AG04449 (cell line): ENCODE measurements at regions not wholly inside any gene's neighbourhood (a gene's known extent, or its start where the extent isn't known, plus 50 kb on each side); places are given as distances from the start of the nearest gene placed in this dataset.
"Not testable (repeated sequence)": the region's sequence is repeated elsewhere in the genome, so short reads cannot be mapped to it uniquely, and the experiment has no call there.

Experiments
- CTCF ChIA-PET: fragments of 350-600 bp; formaldehyde crosslinking; extraction: SDS; loops from one replicate; lab custom pipeline; 2021; ENCODE audit warnings: antibody characterized with exemption; lab: Yijun Ruan, JAX
- POLR2A ChIA-PET: fragments of 400-600, 350-600 bp; formaldehyde crosslinking; extraction: SDS; loops from one replicate; lab custom pipeline; 2020; ENCODE audit warnings: antibody characterized with exemption, inconsistent platforms; lab: Yijun Ruan, JAX
- DNase-seq: peaks from one replicate; pipeline ENCODE4 v3.0.0-alpha.2; 2010; ENCODE audit warnings: low read depth, low spot score
- H3K4me3 ChIP-seq: 2 replicates; pipeline ENCODE4 v1.5.1; 2011; ENCODE audit warnings: low read depth, mild to moderate bottlenecking, control low read depth, low read length
- TF ChIP-seq, protein P1 (sequence below): IDR thresholded peaks from one replicate; pipeline ENCODE4 v1.5.1; 2011; ENCODE audit warnings: mild to moderate bottlenecking, moderate library complexity, low read length, control low read depth, inconsistent platforms; ENCODE audit not compliant: insufficient read depth; ENCODE audit errors: missing control alignments

DNA sequence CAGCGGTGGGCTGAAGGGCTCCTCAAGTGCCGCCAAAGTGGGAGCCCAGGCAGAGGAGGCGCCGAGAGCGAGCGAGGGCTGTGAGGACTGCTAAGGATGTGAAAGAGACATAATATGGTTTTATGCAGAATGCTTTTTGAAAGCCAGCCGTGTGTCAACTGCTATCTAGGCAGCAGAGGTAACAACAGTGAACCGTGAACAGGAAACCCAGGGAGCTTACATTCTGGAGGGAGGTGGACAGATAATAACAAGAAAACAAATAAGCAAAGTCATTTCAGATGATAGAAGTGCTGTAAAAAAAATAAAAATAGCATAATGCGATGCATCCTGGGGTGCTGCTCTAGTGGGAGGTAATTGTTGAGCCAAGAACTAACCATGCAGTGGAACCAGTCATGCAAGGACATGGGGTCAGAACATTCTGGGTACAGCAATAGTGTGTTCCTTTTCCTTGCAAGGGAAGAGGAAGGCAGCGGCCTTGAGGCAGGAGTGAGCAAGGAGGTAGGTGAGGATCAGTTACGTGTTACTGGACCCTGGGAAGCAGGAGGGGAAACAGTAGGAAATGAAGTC, 134.4 kb upstream of the TMEM170B start:
- ChIA-PET POLR2A (no interaction called here), CTCF (interaction anchor here (0.6 kb wide), 1 partner anchor 11 kb away, joined by 3 read pairs; no protein-coding TSS in a partner anchor)
- DNase-seq, result no peak
- TF ChIP-seq, protein P1, sequence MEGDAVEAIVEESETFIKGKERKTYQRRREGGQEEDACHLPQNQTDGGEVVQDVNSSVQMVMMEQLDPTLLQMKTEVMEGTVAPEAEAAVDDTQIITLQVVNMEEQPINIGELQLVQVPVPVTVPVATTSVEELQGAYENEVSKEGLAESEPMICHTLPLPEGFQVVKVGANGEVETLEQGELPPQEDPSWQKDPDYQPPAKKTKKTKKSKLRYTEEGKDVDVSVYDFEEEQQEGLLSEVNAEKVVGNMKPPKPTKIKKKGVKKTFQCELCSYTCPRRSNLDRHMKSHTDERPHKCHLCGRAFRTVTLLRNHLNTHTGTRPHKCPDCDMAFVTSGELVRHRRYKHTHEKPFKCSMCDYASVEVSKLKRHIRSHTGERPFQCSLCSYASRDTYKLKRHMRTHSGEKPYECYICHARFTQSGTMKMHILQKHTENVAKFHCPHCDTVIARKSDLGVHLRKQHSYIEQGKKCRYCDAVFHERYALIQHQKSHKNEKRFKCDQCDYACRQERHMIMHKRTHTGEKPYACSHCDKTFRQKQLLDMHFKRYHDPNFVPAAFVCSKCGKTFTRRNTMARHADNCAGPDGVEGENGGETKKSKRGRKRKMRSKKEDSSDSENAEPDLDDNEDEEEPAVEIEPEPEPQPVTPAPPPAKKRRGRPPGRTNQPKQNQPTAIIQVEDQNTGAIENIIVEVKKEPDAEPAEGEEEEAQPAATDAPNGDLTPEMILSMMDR, result no peak
- H3K4me3 ChIP-seq, result no peak overlapping the region

GRCh38 chr6:11402581-11402980, 135.0 kb upstream of the TMEM170B start:
- CTCF ChIA-PET, H3K4me3 ChIP-seq, POLR2A ChIA-PET, DNase-seq: not testable (repeated sequence)

DNA sequence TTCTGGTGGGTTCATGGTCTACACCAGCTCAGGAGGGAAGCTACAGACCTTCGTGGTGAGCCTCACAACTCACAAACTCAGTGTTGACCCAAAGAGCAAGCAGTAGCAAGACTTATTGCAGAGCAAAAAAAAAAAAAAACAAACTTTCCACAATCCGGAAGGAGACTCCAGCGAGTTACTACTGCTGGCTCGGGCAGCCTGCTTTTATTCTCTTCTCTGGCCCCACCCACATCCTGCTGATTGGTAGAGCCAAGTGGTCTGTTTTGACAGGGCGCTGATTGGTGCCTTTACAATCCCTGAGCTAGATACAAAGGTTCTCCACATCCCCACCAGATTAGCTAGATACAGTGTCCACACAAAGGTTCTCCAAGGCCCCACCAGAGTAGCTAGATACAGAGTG, 135.6 kb upstream of the TMEM170B start:
- POLR2A ChIA-PET, H3K4me3 ChIP-seq, DNase-seq, CTCF ChIA-PET: not testable (repeated sequence)

- TF ChIP-seq, protein P1, result no peak
- H3K4me3 ChIP-seq, result no peak overlapping the region
- DNase-seq, result no peak
- POLR2A ChIA-PET, result no interaction called here
- CTCF ChIA-PET, result interaction anchor here (1.6 kb wide), 1 partner anchor 98 kb away, joined by 6 read pairs; no protein-coding TSS in a partner anchor
These were observed 138.9 kb upstream of the TMEM170B start for GRCh38 chr6:11398451-11399326.

DNA sequence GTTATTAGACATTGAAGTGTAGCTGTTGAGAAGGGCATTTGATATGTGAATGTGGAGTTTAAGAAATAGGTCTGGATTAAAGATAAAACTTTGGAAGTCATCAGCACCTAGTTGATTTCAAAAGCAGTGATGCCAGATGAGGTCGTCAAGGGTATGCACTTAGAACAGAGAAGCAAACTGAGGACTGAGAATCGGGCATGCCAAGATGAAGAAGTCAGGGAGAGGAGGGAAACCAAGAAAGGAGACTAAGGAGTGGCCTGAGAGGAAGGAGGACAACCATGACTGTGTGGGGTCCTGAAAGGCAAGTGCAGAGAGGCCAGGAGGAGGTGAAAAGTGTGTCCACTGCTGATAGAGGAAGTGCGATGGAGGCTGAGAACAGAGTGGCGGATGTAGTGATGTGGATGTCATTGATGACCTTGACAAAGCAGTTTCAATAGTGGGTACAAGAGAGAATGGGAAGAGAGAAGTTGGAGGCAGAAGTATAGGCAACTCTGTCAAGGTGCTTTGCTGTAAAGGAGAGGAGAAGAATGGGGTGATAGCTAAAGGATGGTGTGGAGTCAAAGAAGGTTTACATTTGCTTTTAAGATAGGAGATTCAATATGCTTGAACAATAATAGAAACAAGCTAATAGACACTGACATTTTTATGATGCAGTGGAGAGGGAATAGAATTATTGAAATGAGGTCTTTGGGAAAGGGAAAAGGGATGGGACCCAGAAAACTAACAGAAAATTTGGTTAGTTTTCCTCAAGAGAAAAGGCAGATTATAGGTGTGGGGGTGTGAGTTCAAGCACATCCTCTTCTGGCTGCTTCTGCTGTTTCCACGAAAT, 139.7 kb upstream of the TMEM170B start:
- H3K4me3 ChIP-seq, result no peak overlapping the region
- DNase-seq, result no peak
- ChIA-PET CTCF (interaction anchor here (1.0 to 1.6 kb wide), 2 partner anchors 98 kb away, joined by 4 to 6 read pairs; no protein-coding TSS in a partner anchor), POLR2A (no interaction called here)
- TF ChIP-seq, protein P1, result no peak

GRCh38 chr6:11396860-11397259, 140.7 kb upstream of the TMEM170B start:
- CTCF ChIA-PET, result interaction anchor here (1.0 kb wide), 1 partner anchor 99 kb away, joined by 4 read pairs; no protein-coding TSS in a partner anchor

More at GRCh38 chr6:11396860-11397259, 140.7 kb upstream of the TMEM170B start:
- TF ChIP-seq, protein P1, result no peak
- H3K4me3 ChIP-seq, result no peak overlapping the region
- DNase-seq, result no peak
- POLR2A ChIA-PET, result no interaction called here
